Breast epithelium (tissue), 3 donors: ENCODE measurements at regions not wholly inside any gene's neighbourhood (a gene's known extent, or its start where the extent isn't known, plus 50 kb on each side); places are given as distances from the start of the nearest gene placed in this dataset.

ENCODE experiments used
- POLR2A ChIP-seq: fragments of 450-650 bp; IDR thresholded peaks from one replicate; pipeline ENCODE4 v1.6.1; 2016; ENCODE audit warnings: antibody characterized with exemption, mild to moderate bottlenecking, moderate library complexity
- TF ChIP-seq, protein P1 (sequence below), 3 donors: fragments of 450-650 bp; IDR thresholded peaks; one replicate each; pipeline ENCODE4 v1.5.1; 2016 to 2017; ENCODE audit warnings: antibody characterized with exemption in 3 of 3, mild to moderate bottlenecking in 3 of 3, moderate library complexity in 3 of 3

DNA sequence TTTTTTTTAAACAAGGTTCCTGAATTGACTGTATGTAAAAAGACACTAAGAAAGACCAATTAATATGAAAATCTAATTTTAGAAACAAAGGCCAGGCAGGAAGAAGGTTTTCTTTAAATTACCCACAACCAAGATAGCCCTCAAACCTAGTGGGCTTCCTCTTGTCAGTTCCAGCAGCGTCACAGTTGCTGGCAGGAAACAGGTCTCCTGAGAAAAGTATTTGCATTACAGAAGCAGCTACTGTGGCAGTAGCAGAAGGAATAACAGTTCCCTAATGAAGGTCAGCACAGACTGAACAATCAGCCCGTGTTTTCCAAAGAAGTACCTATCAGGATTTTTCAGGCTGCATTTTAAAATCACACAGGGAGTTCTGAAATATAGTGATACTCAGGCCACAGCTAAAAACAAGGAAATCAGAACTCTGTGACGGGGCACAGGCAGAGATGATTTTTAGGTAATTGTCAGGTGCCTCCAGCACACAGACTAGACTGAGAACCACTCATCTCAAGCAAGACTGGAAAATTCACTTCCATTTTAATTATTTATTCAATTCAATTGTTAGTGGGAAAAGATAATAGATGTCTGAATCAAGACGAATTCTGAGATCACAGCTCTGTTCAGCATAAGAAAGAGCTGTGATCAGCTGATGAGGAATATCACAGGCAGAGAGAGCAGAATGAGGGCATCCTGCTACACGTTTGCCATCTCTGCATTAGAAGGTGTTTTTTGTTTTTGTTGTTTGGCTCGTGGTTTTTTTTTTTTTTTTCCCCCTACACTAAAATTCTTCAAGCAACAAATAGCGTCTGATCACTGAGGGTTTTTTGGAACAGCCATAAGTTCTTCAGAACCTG, 230.5 kb upstream of the KHDRBS2 start:
- TF ChIP-seq, protein P1, sequence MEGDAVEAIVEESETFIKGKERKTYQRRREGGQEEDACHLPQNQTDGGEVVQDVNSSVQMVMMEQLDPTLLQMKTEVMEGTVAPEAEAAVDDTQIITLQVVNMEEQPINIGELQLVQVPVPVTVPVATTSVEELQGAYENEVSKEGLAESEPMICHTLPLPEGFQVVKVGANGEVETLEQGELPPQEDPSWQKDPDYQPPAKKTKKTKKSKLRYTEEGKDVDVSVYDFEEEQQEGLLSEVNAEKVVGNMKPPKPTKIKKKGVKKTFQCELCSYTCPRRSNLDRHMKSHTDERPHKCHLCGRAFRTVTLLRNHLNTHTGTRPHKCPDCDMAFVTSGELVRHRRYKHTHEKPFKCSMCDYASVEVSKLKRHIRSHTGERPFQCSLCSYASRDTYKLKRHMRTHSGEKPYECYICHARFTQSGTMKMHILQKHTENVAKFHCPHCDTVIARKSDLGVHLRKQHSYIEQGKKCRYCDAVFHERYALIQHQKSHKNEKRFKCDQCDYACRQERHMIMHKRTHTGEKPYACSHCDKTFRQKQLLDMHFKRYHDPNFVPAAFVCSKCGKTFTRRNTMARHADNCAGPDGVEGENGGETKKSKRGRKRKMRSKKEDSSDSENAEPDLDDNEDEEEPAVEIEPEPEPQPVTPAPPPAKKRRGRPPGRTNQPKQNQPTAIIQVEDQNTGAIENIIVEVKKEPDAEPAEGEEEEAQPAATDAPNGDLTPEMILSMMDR (IDR thresholded peaks at IDR 0.05) = no peak
- TF ChIP-seq POLR2A = no peak
